AG04450 (cell line): ENCODE measurements at regions not wholly inside any gene's neighbourhood (a gene's known extent, or its start where the extent isn't known, plus 50 kb on each side); places are given as distances from the start of the nearest gene placed in this dataset.

Experiments
- CTCF ChIA-PET: fragments of 300-600, 350-600 bp; formaldehyde crosslinking; extraction: SDS; loops from one replicate; lab custom pipeline; 2022; ENCODE audit warnings: antibody characterized with exemption, inconsistent platforms; lab: Charles Lee
- POLR2A ChIA-PET: fragments of 350-600 bp; formaldehyde crosslinking; extraction: SDS; loops from one replicate; lab custom pipeline; 2021; ENCODE audit warnings: antibody characterized with exemption, inconsistent platforms; lab: Yijun Ruan, JAX
- DNase-seq: peaks from one replicate; pipeline ENCODE4 v3.0.0-alpha.2; 2011; ENCODE audit warnings: low read depth, low spot score
- H3K27ac ChIP-seq: one replicate; pipeline ENCODE4 v1.5.1; 2012; ENCODE audit warnings: low read depth, low read length, control low read depth
- H3K27me3 ChIP-seq: one replicate; pipeline ENCODE4 v1.6.0; 2012; ENCODE audit warnings: low read length; ENCODE audit not compliant: control insufficient read depth, insufficient read depth
- H3K4me3 ChIP-seq: 2 replicates; pipeline ENCODE4 v1.5.1; 2011; ENCODE audit warnings: mild to moderate bottlenecking, low read depth, low read length, control low read depth
- H3K9me3 ChIP-seq: 2 replicates; pipeline ENCODE4 v1.5.1; 2012; ENCODE audit warnings: low read length; ENCODE audit not compliant: control insufficient read depth, insufficient read depth
- TF ChIP-seq, protein P1 (sequence below): IDR thresholded peaks from 2 replicates; pipeline ENCODE4 v1.5.1; 2011; ENCODE audit warnings: low read depth, low read length, control low read depth, inconsistent platforms

DNA sequence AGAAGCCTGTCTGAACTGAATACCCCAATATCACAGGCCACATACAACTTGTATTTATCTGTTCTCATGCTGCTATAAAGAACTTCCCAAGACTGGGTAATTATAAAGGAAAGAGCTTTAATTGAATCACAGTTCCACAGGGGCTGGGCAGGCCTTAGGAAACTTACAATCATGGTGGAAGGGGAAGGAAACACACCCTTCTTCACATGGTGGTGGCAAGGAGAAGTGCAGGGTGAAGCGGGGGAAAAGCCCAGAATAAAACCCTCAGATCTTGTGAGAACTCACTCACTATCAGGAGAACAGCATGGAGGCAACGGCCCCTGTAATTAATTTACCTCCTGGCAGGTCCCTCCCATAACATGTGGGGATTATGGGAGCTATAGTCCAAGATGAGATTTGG, 50.3 kb upstream of the FNDC1 start:
- Histone ChIP-seq H3K27me3 (peaks cover 2% of the 10 kb centered on the region), H3K27ac (no peak overlapping the region), H3K9me3 (no peaks in the 10 kb centered on the region), H3K4me3 (no peak overlapping the region)
- CTCF ChIA-PET, result interaction anchor here (0.7 to 1.3 kb wide), 2 partner anchors 15 to 16 kb away, joined by 3 to 5 read pairs; no protein-coding TSS in a partner anchor
- TF ChIP-seq, protein P1, sequence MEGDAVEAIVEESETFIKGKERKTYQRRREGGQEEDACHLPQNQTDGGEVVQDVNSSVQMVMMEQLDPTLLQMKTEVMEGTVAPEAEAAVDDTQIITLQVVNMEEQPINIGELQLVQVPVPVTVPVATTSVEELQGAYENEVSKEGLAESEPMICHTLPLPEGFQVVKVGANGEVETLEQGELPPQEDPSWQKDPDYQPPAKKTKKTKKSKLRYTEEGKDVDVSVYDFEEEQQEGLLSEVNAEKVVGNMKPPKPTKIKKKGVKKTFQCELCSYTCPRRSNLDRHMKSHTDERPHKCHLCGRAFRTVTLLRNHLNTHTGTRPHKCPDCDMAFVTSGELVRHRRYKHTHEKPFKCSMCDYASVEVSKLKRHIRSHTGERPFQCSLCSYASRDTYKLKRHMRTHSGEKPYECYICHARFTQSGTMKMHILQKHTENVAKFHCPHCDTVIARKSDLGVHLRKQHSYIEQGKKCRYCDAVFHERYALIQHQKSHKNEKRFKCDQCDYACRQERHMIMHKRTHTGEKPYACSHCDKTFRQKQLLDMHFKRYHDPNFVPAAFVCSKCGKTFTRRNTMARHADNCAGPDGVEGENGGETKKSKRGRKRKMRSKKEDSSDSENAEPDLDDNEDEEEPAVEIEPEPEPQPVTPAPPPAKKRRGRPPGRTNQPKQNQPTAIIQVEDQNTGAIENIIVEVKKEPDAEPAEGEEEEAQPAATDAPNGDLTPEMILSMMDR, result no peak
- no peak for DNase-seq
- POLR2A ChIA-PET, result interaction anchor here (0.6 kb wide), 1 partner anchor 17 kb away, joined by 4 read pairs; no protein-coding TSS in a partner anchor

DNA sequence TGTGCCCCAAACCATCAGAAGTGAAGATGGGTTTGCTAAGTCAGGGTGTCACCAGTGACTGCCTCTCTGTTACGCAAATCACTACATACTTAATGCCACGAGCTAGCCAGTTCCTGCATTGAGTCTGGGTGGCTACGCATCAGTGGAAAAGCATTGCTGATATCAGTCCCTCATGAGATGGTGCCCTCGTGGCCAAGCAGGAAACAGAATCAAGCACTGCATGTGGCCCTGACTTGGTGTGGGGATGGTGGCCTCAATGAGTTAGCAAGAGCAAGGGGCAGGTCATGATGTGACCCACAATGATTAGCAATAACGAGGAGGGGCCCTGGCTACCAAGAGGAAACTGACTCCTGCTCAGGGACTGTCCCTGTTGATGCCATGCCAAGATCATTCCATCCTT, 51.6 kb upstream of the FNDC1 start:
- CTCF ChIA-PET, result no interaction called here
- TF ChIP-seq, protein P1, result no peak
- Histone ChIP-seq H3K27ac (no peak overlapping the region), H3K4me3 (no peak overlapping the region), H3K9me3 (no peaks in the 10 kb centered on the region), H3K27me3 (peaks cover 2% of the 10 kb centered on the region)
- DNase-seq, result no peak
- POLR2A ChIA-PET, result no interaction called here

DNA sequence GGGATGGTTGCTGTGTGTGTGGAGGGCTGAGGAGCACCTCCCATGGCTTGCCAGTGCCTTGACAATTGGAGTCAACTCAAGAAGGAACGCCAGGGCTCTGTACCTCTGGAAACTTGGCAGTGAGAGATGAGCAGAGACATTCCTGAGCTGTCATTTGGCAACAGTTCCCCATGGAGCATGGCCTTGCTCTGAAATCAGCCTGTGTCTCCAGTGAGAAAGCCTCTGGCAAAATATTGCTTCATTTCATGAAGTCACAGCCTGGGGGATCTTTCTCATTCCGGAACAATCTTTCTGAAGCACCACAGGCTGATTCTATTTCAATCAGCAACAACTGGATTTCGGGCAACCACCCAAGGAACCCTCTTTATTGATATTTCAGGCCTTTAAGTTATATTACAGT, 52.2 kb upstream of the FNDC1 start:
- Histone ChIP-seq H3K27me3 (peaks cover 2% of the 10 kb centered on the region), H3K9me3 (no peaks in the 10 kb centered on the region), H3K27ac (no peak overlapping the region), H3K4me3 (no peak overlapping the region)
- DNase-seq, result no peak
- ChIA-PET CTCF (no interaction called here), POLR2A (no interaction called here)
- TF ChIP-seq, protein P1, result no peak

DNA sequence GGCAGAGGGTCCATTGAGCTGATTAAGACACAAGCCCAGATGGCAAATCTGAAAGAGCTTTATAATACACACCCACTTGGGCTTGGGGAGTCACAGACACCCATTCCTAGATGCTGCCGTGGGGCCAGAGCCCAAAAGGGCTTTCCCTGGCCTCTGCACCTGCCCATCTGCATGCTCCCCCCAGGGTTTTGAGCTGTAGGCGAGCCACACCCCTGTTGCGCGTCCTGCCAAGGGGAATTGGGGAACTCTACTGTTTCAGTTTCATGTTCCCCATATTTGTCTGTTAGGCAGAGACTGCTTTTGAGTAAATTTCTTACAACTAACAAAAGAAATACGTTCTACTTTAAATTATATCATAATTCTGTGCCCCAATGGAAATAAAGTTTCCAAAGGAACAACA, 52.9 kb upstream of the FNDC1 start:
- POLR2A ChIA-PET, result no interaction called here

DNA sequence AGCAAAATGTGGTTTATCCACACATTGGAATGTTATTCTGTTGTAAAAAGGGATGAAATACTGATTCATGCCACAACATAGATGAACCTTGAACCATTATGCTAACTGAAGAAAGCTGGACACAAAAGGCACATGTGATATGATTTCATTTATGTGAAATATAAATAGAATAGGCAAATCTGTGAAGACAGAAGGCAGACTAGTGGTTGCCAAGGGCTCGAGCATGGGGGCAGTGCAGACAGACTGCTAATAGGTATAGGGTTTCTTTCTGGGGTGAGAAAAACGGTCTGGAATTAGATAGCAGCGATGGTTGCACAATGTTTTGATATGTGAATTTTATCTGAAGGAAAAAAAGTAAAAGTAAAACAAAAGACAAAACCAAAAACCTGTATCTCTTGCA, 54.6 kb upstream of the FNDC1 start:
- H3K4me3 ChIP-seq, result no peak overlapping the region
- no peak for DNase-seq
- no peak overlapping the region for H3K27ac ChIP-seq
- POLR2A ChIA-PET, result no interaction called here
- CTCF ChIA-PET, result interaction anchor here (1.3 kb wide), 1 partner anchor 11 kb away, joined by 8 read pairs; no protein-coding TSS in a partner anchor
- H3K27me3 ChIP-seq, result no peaks in the 10 kb centered on the region
- TF ChIP-seq, protein P1, result no peak
- no peaks in the 10 kb centered on the region for H3K9me3 ChIP-seq

More for the DNA sequence above, 52.9 kb upstream of the FNDC1 start:
- no peak for DNase-seq
- H3K9me3 ChIP-seq, result no peaks in the 10 kb centered on the region
- CTCF ChIA-PET, result interaction anchor here (1.1 kb wide), 1 partner anchor 18 kb away, joined by 4 read pairs; no protein-coding TSS in a partner anchor
- TF ChIP-seq, protein P1, result no peak
- H3K4me3 ChIP-seq, result no peak overlapping the region
- H3K27me3 ChIP-seq, result peaks cover 2% of the 10 kb centered on the region
- no peak overlapping the region for H3K27ac ChIP-seq
